Suprapubic skin (tissue), 3 donors: ENCODE measurements at regions not wholly inside any gene's neighbourhood (a gene's known extent, or its start where the extent isn't known, plus 50 kb on each side); places are given as distances from the start of the nearest gene placed in this dataset.

Experiments used
- POLR2A ChIP-seq, 2 donors: fragments of 450-650 bp; IDR thresholded peaks; one replicate each; pipeline ENCODE4 v1.6.1; 2017; ENCODE audit warnings: antibody characterized with exemption in 2 of 2, mild to moderate bottlenecking in 2 of 2, moderate library complexity in 2 of 2
- TF ChIP-seq, protein P1 (sequence below), 2 donors: fragments of 200-600 bp in 1 of 2; fragments of 450-650 bp in 1 of 2; sonication (generic) in 1 of 2; IDR thresholded peaks; one replicate each; pipeline ENCODE4 v1.5.1; 2016 to 2019; ENCODE audit warnings: antibody characterized with exemption in 2 of 2, mild to moderate bottlenecking in 1 of 2, moderate library complexity in 1 of 2

DNA sequence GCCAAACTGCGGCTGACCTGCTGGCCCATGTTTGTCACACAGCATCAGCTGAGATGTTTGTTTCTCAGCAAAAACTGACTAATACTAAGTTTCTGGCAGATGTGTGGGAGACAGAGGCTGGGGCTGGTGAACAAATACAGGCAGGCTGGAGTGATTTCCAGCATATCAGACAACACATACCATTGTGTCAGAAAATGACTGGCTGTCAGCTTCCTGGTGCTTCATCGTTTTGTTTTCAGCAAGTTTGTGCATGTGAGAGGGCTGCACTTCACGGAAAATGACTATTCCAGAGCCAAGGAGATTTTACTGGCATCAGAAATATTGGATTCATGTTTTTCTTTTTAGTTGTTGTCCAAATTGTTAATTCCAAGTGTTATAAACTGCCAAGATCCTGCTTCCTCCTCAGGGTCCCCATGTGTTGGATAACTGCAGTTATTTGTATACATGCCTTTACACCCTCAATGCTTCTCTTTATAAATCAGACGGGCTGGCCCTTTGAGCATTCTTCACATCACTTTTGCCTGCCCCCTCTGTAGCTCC, 145.7 kb downstream of the GALC start:
- TF ChIP-seq, protein P1, sequence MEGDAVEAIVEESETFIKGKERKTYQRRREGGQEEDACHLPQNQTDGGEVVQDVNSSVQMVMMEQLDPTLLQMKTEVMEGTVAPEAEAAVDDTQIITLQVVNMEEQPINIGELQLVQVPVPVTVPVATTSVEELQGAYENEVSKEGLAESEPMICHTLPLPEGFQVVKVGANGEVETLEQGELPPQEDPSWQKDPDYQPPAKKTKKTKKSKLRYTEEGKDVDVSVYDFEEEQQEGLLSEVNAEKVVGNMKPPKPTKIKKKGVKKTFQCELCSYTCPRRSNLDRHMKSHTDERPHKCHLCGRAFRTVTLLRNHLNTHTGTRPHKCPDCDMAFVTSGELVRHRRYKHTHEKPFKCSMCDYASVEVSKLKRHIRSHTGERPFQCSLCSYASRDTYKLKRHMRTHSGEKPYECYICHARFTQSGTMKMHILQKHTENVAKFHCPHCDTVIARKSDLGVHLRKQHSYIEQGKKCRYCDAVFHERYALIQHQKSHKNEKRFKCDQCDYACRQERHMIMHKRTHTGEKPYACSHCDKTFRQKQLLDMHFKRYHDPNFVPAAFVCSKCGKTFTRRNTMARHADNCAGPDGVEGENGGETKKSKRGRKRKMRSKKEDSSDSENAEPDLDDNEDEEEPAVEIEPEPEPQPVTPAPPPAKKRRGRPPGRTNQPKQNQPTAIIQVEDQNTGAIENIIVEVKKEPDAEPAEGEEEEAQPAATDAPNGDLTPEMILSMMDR (IDR thresholded peaks at IDR 0.05), result no peak
- TF ChIP-seq POLR2A (IDR thresholded peaks at IDR 0.05), result no peak
